Naive B cell (primary cell): ENCODE measurements at regions not wholly inside any gene's neighbourhood (a gene's known extent, or its start where the extent isn't known, plus 50 kb on each side); places are given as distances from the start of the nearest gene placed in this dataset.

Experiments used
- ATAC-seq, 2 donors: fragments of 150-1000 bp; cut with Tn5 transposase; 2 replicates each; pipeline ENCODE4 v1.10.0; 2021; ENCODE audit warnings: low read depth in 2 of 2, mild to moderate bottlenecking in 2 of 2, moderate library complexity in 2 of 2
- DNase-seq: peaks from one replicate; pipeline ENCODE4 v3.0.0; 2022
- H3K27ac Mint-ChIP-seq, 6 donors: one replicate each; pipeline ENCODE4 v1.8.0; 2020 to 2022; ENCODE audit warnings: mild to moderate bottlenecking in 6 of 6, mixed read lengths in 6 of 6, moderate library complexity in 5 of 6, inconsistent platforms in 2 of 6
- H3K27me3 Mint-ChIP-seq, 3 donors: one replicate each; pipeline ENCODE4 v1.8.0; 2021 to 2022; ENCODE audit warnings: mixed read lengths in 3 of 3, mild to moderate bottlenecking in 1 of 3
- H3K36me3 Mint-ChIP-seq, 2 donors: one replicate each; pipeline ENCODE4 v1.8.0; 2020 to 2022; ENCODE audit warnings: mixed read lengths in 2 of 2, inconsistent platforms in 1 of 2, mild to moderate bottlenecking in 1 of 2
- H3K4me1 Mint-ChIP-seq, 3 donors: one replicate each; pipeline ENCODE4 v1.8.0; 2020 to 2022; ENCODE audit warnings: mixed read lengths in 3 of 3, inconsistent platforms in 1 of 3, mild to moderate bottlenecking in 1 of 3, moderate library complexity in 1 of 3
- H3K4me3 Mint-ChIP-seq, 8 donors: one replicate each; pipeline ENCODE4 v1.8.0; 2020 to 2022; ENCODE audit warnings: mild to moderate bottlenecking in 8 of 8, mixed read lengths in 8 of 8, moderate library complexity in 8 of 8, inconsistent platforms in 2 of 8
- H3K9me3 Mint-ChIP-seq, 7 donors: one replicate each; pipeline ENCODE4 v1.8.0; 2020 to 2022; ENCODE audit warnings: mixed read lengths in 7 of 7, mild to moderate bottlenecking in 5 of 7, inconsistent platforms in 2 of 7, moderate library complexity in 1 of 7

- Mint-ChIP-seq H3K4me3 (no peak overlapping the region), H3K36me3 (no peaks in the 10 kb centered on the region), H3K4me1 (no peaks in the 10 kb centered on the region), H3K27me3 (peaks cover 0 to 5% (median 0%) of the 10 kb centered on the region in 3 donors), H3K27ac (no peak overlapping the region), H3K9me3 (no peaks in the 10 kb centered on the region)
- DNase-seq (no peak), ATAC-seq (no peak)
Observed at GRCh38 chr5:125722550-125722949, 700.7 kb upstream of the GRAMD2B start.

GRCh38 chr5:125725691-125726090 lies 697.5 kb upstream of the GRAMD2B start:
- no peak for ATAC-seq
- DNase-seq: no peak
- H3K4me1 Mint-ChIP-seq: no peaks in the 10 kb centered on the region
- no peak overlapping the region for H3K4me3 Mint-ChIP-seq
- H3K36me3 Mint-ChIP-seq: no peaks in the 10 kb centered on the region
- no peak overlapping the region for H3K27ac Mint-ChIP-seq
- peaks cover 0 to 20% (median 6%) of the 10 kb centered on the region in 3 donors for H3K27me3 Mint-ChIP-seq
- H3K9me3 Mint-ChIP-seq: peaks cover 0 to 10% (median 2%) of the 10 kb centered on the region in 7 donors

GRCh38 chr5:125743939-125744338 lies 679.3 kb upstream of the GRAMD2B start:
- H3K27me3 Mint-ChIP-seq: peaks cover 0 to 6% (median 0%) of the 10 kb centered on the region in 3 donors
- ATAC-seq (no peak), DNase-seq (no peak)
- H3K36me3 Mint-ChIP-seq: no peaks in the 10 kb centered on the region
- H3K4me1 Mint-ChIP-seq: no peaks in the 10 kb centered on the region
- H3K9me3 Mint-ChIP-seq: peaks cover 0 to 29% (median 11%) of the 10 kb centered on the region in 7 donors
- no peak overlapping the region for H3K4me3 Mint-ChIP-seq
- peak overlapping the region in 1 of 6 donors; percentile 24 for H3K27ac Mint-ChIP-seq

- no peaks in the 10 kb centered on the region for H3K36me3 Mint-ChIP-seq
- H3K4me1 Mint-ChIP-seq: no peaks in the 10 kb centered on the region
- DNase-seq: no peak
- H3K27me3 Mint-ChIP-seq: peaks cover 0 to 7% (median under 1%) of the 10 kb centered on the region in 3 donors
- no peak overlapping the region for H3K4me3 Mint-ChIP-seq
- H3K27ac Mint-ChIP-seq: no peak overlapping the region
- H3K9me3 Mint-ChIP-seq: peaks cover 0 to 17% (median 8%) of the 10 kb centered on the region in 7 donors
- ATAC-seq: no peak
Observed at GRCh38 chr5:125746917-125747316, 676.3 kb upstream of the GRAMD2B start.

GRCh38 chr5:125750147-125750860 lies 672.9 kb upstream of the GRAMD2B start:
- no peaks in the 10 kb centered on the region for H3K9me3 Mint-ChIP-seq
- H3K27ac Mint-ChIP-seq: no peak overlapping the region
- peaks cover 0 to 11% (median 8%) of the 10 kb centered on the region in 3 donors for H3K27me3 Mint-ChIP-seq
- H3K36me3 Mint-ChIP-seq: no peaks in the 10 kb centered on the region
- H3K4me3 Mint-ChIP-seq: no peak overlapping the region
- ATAC-seq: no peak
- DNase-seq: no peak
- no peaks in the 10 kb centered on the region for H3K4me1 Mint-ChIP-seq

GRCh38 chr5:125750861-125751186 lies 672.4 kb upstream of the GRAMD2B start:
- Mint-ChIP-seq H3K27ac (no peak overlapping the region), H3K4me1 (no peaks in the 10 kb centered on the region), H3K9me3 (no peaks in the 10 kb centered on the region)

GRCh38 chr5:125756456-125756855 lies 666.8 kb upstream of the GRAMD2B start:
- ATAC-seq: no peak
- DNase-seq: no peak
- Mint-ChIP-seq H3K27me3 (peaks cover 0 to 11% (median 6%) of the 10 kb centered on the region in 3 donors), H3K4me3 (no peak overlapping the region), H3K9me3 (peaks cover 0 to 8% (median 0%) of the 10 kb centered on the region in 7 donors), H3K36me3 (no peaks in the 10 kb centered on the region), H3K27ac (no peak overlapping the region), H3K4me1 (peaks cover 0 to 7% (median 1%) of the 10 kb centered on the region in 3 donors)

More at GRCh38 chr5:125750861-125751186, 672.4 kb upstream of the GRAMD2B start:
- no peak for ATAC-seq
- no peak for DNase-seq
- H3K27me3 Mint-ChIP-seq: peaks cover 0 to 11% (median 8%) of the 10 kb centered on the region in 3 donors
- no peak overlapping the region for H3K4me3 Mint-ChIP-seq
- no peaks in the 10 kb centered on the region for H3K36me3 Mint-ChIP-seq

- ATAC-seq: no peak
- no peaks in the 10 kb centered on the region for H3K4me1 Mint-ChIP-seq
- H3K27me3 Mint-ChIP-seq: peaks cover 7 to 20% (median 18%) of the 10 kb centered on the region in 3 donors
- H3K36me3 Mint-ChIP-seq: no peaks in the 10 kb centered on the region
- no peak overlapping the region for H3K4me3 Mint-ChIP-seq
- H3K27ac Mint-ChIP-seq: no peak overlapping the region
- DNase-seq: no peak
- H3K9me3 Mint-ChIP-seq: peaks cover 0 to 4% (median 0%) of the 10 kb centered on the region in 7 donors
Observed at GRCh38 chr5:125766706-125767105, 656.5 kb upstream of the GRAMD2B start.

- no peak for DNase-seq
- Mint-ChIP-seq H3K4me3 (no peak overlapping the region), H3K27me3 (peaks cover 8 to 25% (median 10%) of the 10 kb centered on the region in 3 donors), H3K4me1 (no peaks in the 10 kb centered on the region), H3K9me3 (peaks cover 0 to 2% (median 0%) of the 10 kb centered on the region in 7 donors), H3K27ac (no peak overlapping the region), H3K36me3 (no peaks in the 10 kb centered on the region)
- ATAC-seq: no peak
Observed at GRCh38 chr5:125775896-125776295, 647.3 kb upstream of the GRAMD2B start.

- Mint-ChIP-seq H3K36me3 (no peaks in the 10 kb centered on the region), H3K27ac (no peak overlapping the region), H3K4me1 (no peaks in the 10 kb centered on the region), H3K9me3 (peaks cover 0 to 2% (median 0%) of the 10 kb centered on the region in 7 donors), H3K27me3 (peaks cover 5 to 25% (median 5%) of the 10 kb centered on the region in 3 donors), H3K4me3 (no peak overlapping the region)
- DNase-seq (no peak), ATAC-seq (no peak)
Observed at GRCh38 chr5:125776656-125777139, 646.5 kb upstream of the GRAMD2B start.

- Mint-ChIP-seq H3K27ac (no peak overlapping the region), H3K4me3 (no peak overlapping the region), H3K36me3 (no peaks in the 10 kb centered on the region), H3K27me3 (peaks cover 0 to 22% (median 5%) of the 10 kb centered on the region in 3 donors), H3K9me3 (peaks cover 0 to under 1% (median 0%) of the 10 kb centered on the region in 7 donors), H3K4me1 (no peaks in the 10 kb centered on the region)
- no peak for DNase-seq
- ATAC-seq: no peak
Observed at GRCh38 chr5:125778791-125779190, 644.4 kb upstream of the GRAMD2B start.

- Mint-ChIP-seq H3K36me3 (no peaks in the 10 kb centered on the region), H3K27me3 (peaks cover 0 to 9% (median 5%) of the 10 kb centered on the region in 3 donors), H3K4me1 (no peaks in the 10 kb centered on the region), H3K27ac (no peak overlapping the region), H3K9me3 (peaks cover 0 to 5% (median 0%) of the 10 kb centered on the region in 7 donors), H3K4me3 (no peak overlapping the region)
- ATAC-seq: no peak
- no peak for DNase-seq
Observed at GRCh38 chr5:125785407-125785806, 637.8 kb upstream of the GRAMD2B start.

- H3K4me1 Mint-ChIP-seq: no peaks in the 10 kb centered on the region
- H3K4me3 Mint-ChIP-seq: no peak overlapping the region
- H3K36me3 Mint-ChIP-seq: no peaks in the 10 kb centered on the region
- H3K27ac Mint-ChIP-seq: no peak overlapping the region
- peaks cover 0 to 9% (median 5%) of the 10 kb centered on the region in 3 donors for H3K27me3 Mint-ChIP-seq
- ATAC-seq (no peak), DNase-seq (no peak)
- H3K9me3 Mint-ChIP-seq: peaks cover 0 to 5% (median 0%) of the 10 kb centered on the region in 7 donors
Observed at GRCh38 chr5:125786021-125786420, 637.2 kb upstream of the GRAMD2B start.

- H3K36me3 Mint-ChIP-seq: no peaks in the 10 kb centered on the region
- H3K9me3 Mint-ChIP-seq: peaks cover 0 to 5% (median 0%) of the 10 kb centered on the region in 7 donors
- no peak overlapping the region for H3K27ac Mint-ChIP-seq
- no peak for DNase-seq
- no peak for ATAC-seq
- no peaks in the 10 kb centered on the region for H3K4me1 Mint-ChIP-seq
- peaks cover 0 to 4% (median 0%) of the 10 kb centered on the region in 3 donors for H3K27me3 Mint-ChIP-seq
- H3K4me3 Mint-ChIP-seq: no peak overlapping the region
Observed at GRCh38 chr5:125793470-125793869, 629.7 kb upstream of the GRAMD2B start.
